GM18951 (cell line): ENCODE measurements at regions not wholly inside any gene's neighbourhood (a gene's known extent, or its start where the extent isn't known, plus 50 kb on each side); places are given as distances from the start of the nearest gene placed in this dataset.
"Not testable (repeated sequence)": the region's sequence is repeated elsewhere in the genome, so short reads cannot be mapped to it uniquely, and the experiment has no call there.

Experiments used
- POLR2A ChIP-seq: IDR thresholded peaks from 4 replicates; pipeline ENCODE4 v1.6.1; 2011; ENCODE audit warnings: mild to moderate bottlenecking; ENCODE audit not compliant: insufficient read length, insufficient read depth; ENCODE audit errors: extremely low read depth
- in situ Hi-C: fragments of 300-500 bp; cut with MboI; formaldehyde crosslinking; loops from one replicate; pipeline ENCODE4 v1.12.0; 2022; ENCODE audit warnings: low sequenced_read_pairs, mixed read lengths, inconsistent platforms; ENCODE audit not compliant: unreplicated experiment

DNA sequence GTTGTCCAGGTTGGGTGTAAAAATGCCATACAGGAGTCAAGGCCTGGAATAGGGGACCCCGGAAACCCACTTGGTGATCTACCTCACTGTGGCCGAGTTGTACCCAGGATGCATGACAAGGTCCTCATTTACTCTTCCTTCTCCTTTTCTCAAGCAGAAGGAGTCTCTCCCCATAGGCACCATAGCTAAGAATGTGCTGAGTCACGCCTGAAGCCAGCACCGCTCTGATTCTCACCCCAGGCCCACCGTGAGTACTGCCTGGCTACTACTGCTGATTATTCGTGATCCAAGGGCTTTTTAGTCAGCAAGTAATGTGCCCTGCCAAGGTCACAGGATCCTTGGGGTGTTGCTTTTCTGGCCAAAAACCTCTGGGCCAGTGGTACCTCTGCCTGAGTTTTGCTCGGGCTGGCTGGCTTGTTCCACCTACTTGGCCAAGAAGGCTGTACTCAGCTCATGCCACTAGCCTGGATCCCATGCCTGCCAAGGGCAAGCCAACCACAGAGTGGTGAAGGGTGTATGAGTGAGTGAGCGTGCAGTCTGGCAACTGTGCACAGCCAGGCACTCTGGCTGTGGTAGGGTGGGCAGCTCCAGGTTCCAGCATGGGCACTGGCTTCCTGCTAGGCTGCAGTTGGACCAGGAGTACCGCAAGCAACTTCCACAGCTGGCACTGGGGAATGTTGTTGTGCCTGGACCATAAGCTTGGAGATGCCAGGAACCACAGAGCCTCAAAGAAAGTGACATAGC is 650.1 kb upstream of the VRK2 start:
- in situ Hi-C loops: no loop called here
- TF ChIP-seq POLR2A: no peak

GRCh38 chr2:57397550-57398360 is 648.9 kb upstream of the VRK2 start:
- in situ Hi-C loops: no loop called here
- TF ChIP-seq POLR2A: no peak

- no peak for TF ChIP-seq POLR2A
- in situ Hi-C loops: no loop called here
Measured at GRCh38 chr2:57399057-57399456, 647.5 kb upstream of the VRK2 start.

GRCh38 chr2:57402096-57402495 is 644.5 kb upstream of the VRK2 start:
- no peak for TF ChIP-seq POLR2A
- in situ Hi-C loops: no loop called here

DNA sequence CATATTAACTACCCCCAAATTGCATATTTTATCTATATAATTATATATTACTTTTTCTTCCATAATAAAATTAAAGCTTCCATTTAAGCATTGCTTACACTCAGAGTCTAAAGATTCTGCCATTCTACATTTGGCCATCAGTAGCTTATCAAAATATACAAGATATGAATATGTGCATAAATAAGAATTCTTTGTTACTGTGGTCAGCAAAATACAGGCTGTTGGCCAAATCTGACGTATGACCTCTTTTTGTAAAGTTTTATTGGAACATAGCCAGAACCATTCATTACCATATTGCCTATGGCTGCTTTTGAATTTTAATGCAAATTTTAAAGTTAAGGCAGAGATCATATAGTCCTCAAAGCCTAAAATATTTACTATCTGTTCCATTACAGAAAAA is 643.9 kb upstream of the VRK2 start:
- TF ChIP-seq POLR2A: no peak
- in situ Hi-C loops: no loop called here

DNA sequence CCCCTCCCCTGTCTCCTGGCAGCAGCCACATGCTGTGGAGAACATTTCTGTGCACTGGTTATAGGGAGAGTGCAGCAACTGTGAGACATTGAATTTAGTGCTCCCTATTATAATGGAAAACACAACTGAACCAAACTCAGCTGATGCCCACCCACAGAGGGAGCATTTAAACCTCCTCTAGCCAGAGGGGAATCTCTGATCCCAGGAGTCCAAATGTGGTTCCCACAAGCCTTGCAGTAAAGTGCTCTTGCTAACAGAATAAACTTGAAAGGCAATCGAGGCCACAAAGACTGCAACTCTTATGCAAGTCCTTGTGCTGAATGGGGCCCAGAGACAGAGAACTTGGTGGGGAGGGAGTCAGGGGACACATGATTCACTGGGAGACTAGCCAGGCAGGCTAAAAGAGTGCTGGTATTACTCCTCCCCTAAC is 638.8 kb upstream of the VRK2 start:
- no peak for TF ChIP-seq POLR2A
- in situ Hi-C loops: no loop called here

DNA sequence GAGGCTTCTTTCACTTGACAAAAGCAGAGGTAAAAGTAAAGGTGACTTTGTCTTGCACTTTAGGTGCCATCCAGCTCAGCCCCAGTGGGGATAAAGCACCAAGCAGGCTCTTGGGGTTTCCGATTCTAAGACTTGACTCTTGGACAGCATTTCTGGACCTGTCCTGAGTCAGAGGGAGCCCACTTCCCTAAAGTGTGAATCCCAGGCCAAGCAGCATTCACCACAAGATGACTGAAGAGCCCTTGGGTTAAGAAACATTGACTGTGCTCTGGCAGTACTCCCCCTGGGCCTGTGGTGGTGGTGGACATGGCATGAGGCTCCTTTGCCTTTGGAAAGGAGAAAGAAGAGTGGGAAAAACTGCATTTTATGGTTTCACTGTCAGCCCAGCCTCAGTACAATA is 638.0 kb upstream of the VRK2 start:
- in situ Hi-C loops: no loop called here
- TF ChIP-seq POLR2A: no peak

DNA sequence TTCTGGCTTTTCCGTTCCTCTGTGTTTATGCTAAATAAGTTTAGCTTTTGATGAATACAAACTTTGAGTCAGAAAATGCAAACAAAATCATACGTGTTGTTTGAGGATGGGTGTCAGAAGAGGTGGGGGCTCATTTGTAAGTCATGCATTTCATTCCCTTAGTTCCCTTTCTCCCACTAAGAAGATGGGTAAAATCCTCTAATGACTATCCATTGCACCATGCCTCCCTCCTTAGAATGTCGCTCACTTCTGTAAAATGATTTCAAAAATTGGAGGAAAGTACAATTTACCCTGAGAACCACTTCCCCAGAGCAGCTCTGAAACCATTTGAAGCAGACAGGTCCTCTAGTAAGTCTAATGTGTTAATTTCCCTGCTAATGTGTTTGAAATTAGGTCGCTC is 629.6 kb upstream of the VRK2 start:
- in situ Hi-C loops: no loop called here
- no peak for TF ChIP-seq POLR2A

GRCh38 chr2:57418859-57419346 is 627.7 kb upstream of the VRK2 start:
- in situ Hi-C loops: not testable (repeated sequence)

DNA sequence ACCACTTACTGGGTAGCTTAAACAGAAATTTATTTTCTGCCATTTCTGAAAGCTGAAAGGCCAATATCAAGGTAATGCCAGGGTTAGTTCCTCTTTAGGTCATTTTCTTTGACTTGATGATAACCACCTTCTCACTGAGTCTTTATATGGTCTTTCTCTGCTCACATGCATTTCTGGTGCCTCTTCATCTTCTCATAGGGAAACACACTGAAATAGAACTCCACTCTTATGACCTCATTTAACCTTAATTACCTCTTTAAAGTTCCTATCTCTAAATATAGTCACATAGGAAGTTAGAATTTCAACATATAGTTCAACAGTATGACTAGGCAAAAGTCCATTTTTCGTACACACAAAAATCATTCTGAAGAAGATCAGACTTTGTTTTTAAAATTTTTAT is 616.8 kb upstream of the VRK2 start:
- in situ Hi-C loops: no loop called here

DNA sequence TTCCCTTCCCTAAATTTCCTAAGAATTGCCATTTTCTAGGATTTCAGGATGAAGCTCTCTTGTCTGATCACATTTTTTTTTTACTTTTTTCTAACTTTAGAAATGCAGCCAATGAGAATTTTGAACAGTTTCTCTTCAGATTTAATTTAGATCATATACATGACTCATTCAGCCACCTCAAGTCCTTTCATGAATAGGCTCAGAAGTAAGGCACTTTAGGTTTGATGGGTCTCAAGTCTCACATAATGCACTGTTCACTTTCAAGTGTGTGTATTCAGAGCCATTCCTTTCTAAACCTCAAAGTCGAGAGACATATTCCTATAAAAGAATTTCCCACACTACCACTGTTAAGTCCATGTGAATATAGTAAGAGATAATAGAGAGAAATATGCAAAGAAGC is 614.1 kb upstream of the VRK2 start:
- TF ChIP-seq POLR2A: no peak
- in situ Hi-C loops: no loop called here

More for the DNA sequence above, 616.8 kb upstream of the VRK2 start:
- no peak for TF ChIP-seq POLR2A

- in situ Hi-C loops: no loop called here
Measured at GRCh38 chr2:57434441-57434840, 612.2 kb upstream of the VRK2 start.

DNA sequence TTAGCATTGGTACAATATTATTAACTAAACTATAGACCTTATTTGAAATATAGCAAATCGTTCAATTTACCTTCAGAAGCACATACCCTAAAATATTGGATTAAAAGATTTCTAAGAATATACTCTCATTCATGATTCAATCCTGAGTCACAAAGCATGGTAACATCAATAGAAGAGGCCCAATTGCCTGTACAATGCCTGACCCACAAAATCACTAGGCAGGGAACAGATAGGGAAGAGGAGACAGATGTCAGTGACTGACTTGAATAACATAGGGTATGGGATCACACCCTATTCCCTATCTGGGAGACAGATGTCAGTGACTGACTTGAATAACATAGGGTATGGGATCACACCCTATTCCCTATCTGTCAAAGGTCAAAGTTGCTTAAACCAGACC is 611.6 kb upstream of the VRK2 start:
- in situ Hi-C loops: no loop called here
- no peak for TF ChIP-seq POLR2A

More at GRCh38 chr2:57434441-57434840, 612.2 kb upstream of the VRK2 start:
- TF ChIP-seq POLR2A: no peak

DNA sequence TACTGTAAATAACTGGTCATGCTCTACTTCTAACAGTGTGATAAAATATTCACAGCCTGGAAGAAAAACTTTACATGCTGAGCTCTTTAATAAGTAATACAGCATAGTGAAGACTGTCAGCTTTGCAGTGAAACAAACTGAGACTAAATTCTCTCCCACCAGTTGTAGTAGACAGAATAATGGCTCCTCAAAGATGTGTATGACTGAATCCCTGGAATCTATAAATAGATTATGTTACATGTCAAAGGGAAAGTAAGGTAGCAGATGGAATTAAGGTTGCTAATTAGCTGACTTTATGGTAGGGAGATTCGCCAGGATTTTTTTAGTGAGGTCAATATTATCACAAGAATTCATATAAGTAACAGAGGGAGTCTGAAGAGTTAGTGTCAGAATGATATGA is 609.5 kb upstream of the VRK2 start:
- in situ Hi-C loops: no loop called here
- TF ChIP-seq POLR2A: no peak
